K562 (cell line): ENCODE measurements at regions not wholly inside any gene's neighbourhood (a gene's known extent, or its start where the extent isn't known, plus 50 kb on each side); places are given as distances from the start of the nearest gene placed in this dataset.

Source experiments
- CBX1 ChIP-seq: sonication (generic); IDR thresholded peaks from 2 replicates; pipeline ENCODE4 v1.6.1; 2016; ENCODE audit warnings: antibody characterized with exemption, low read depth, mild to moderate bottlenecking
- ELF1 ChIP-seq: fragments of 200-800 bp; sonication (Bioruptor generic); IDR thresholded peaks from 2 replicates; pipeline ENCODE4 v1.6.1; 2016; ENCODE audit warnings: missing genetic modification characterization, missing compliant biosample characterization
- GATAD2B ChIP-seq: fragments of 450-650 bp; IDR thresholded peaks from 2 replicates; pipeline ENCODE4 v1.6.1; 2017; ENCODE audit warnings: mild to moderate bottlenecking, borderline replicate concordance
- GMEB1 ChIP-seq: fragments of 250-450 bp; sonication (Bioruptor Pico); IDR thresholded peaks from 2 replicates; pipeline ENCODE4 v1.4.0; 2020; ENCODE audit warnings: mild to moderate bottlenecking
- HSF4 ChIP-seq: fragments of 250-450 bp; sonication (Bioruptor Pico); IDR thresholded peaks from 2 replicates; pipeline ENCODE4 v2.1.2; 2022; ENCODE audit warnings: mild to moderate bottlenecking, moderate library complexity, borderline replicate concordance
- RBM22 ChIP-seq: fragments of 200-400 bp; formaldehyde crosslinking; IDR thresholded peaks from 2 replicates; pipeline ENCODE4 v1.6.1; 2018; ENCODE audit warnings: low read length, low read depth; ENCODE audit not compliant: poor library complexity, severe bottlenecking
- REST ChIP-seq, 2 experiments: fragments of 450-650 bp; formaldehyde crosslinking in 1 of 2; IDR thresholded peaks; 2 replicates each; pipeline versions ENCODE4 v1.4.0 to v1.6.1; 2014 to 2020; ENCODE audit warnings: mild to moderate bottlenecking in 2 of 2, borderline replicate concordance in 1 of 2, low read depth in 1 of 2
- RUNX1 ChIP-seq: sonication (generic); IDR thresholded peaks from 2 replicates; pipeline ENCODE4 v1.6.1; 2016; ENCODE audit warnings: antibody characterized with exemption, low read depth
- WHSC1 ChIP-seq: IDR thresholded peaks from one replicate; pipeline ENCODE4 v1.6.1; 2012; ENCODE audit warnings: low read length, control low read depth, inconsistent platforms
- ZBTB9 ChIP-seq: fragments of 450-650 bp; formaldehyde crosslinking; IDR thresholded peaks from 2 replicates; pipeline ENCODE4 v1.4.0; 2020; ENCODE audit warnings: mild to moderate bottlenecking, moderate library complexity
- TF ChIP-seq, protein P1 (sequence below): fragments of 250-450 bp; sonication (Bioruptor Pico); IDR thresholded peaks from 2 replicates; pipeline ENCODE4 v1.4.0; 2020; ENCODE audit warnings: mild to moderate bottlenecking, moderate library complexity

- TF ChIP-seq ELF1 (no peak), RUNX1 (no peak), CBX1 (peak; percentile 87), GATAD2B (peak; percentile 69; the same call in 1 of the 2 replicates), ZBTB9 (CRISPR knock-in tag) (no peak), WHSC1 (no peak), RBM22 (no peak), GMEB1 (CRISPR knock-in tag) (no peak), REST (IDR thresholded peaks at IDR 0.05; ENCODE audit: borderline replicate concordance) (no peak), REST (CRISPR knock-in tag; IDR thresholded peaks at IDR 0.05; ENCODE audit: low read depth) (no peak), HSF4 (CRISPR knock-in tag) (no peak)
- TF ChIP-seq, protein P1, sequence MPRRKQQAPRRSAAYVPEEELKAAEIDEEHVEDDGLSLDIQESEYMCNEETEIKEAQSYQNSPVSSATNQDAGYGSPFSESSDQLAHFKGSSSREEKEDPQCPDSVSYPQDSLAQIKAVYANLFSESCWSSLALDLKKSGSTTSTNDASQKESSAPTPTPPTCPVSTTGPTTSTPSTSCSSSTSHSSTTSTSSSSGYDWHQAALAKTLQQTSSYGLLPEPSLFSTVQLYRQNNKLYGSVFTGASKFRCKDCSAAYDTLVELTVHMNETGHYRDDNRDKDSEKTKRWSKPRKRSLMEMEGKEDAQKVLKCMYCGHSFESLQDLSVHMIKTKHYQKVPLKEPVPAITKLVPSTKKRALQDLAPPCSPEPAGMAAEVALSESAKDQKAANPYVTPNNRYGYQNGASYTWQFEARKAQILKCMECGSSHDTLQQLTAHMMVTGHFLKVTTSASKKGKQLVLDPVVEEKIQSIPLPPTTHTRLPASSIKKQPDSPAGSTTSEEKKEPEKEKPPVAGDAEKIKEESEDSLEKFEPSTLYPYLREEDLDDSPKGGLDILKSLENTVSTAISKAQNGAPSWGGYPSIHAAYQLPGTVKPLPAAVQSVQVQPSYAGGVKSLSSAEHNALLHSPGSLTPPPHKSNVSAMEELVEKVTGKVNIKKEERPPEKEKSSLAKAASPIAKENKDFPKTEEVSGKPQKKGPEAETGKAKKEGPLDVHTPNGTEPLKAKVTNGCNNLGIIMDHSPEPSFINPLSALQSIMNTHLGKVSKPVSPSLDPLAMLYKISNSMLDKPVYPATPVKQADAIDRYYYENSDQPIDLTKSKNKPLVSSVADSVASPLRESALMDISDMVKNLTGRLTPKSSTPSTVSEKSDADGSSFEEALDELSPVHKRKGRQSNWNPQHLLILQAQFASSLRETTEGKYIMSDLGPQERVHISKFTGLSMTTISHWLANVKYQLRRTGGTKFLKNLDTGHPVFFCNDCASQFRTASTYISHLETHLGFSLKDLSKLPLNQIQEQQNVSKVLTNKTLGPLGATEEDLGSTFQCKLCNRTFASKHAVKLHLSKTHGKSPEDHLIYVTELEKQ: no peak
These were observed 215.7 kb upstream of the CIBAR2 start (continued) for GRCh38 chr16:85327731-85328675.
